IgD-negative memory B cell (primary cell): ENCODE measurements at regions not wholly inside any gene's neighbourhood (a gene's known extent, or its start where the extent isn't known, plus 50 kb on each side); places are given as distances from the start of the nearest gene placed in this dataset.

ENCODE experiments used
- H3K27ac Mint-ChIP-seq, 3 donors: one replicate each; pipeline ENCODE4 v1.8.0; 2020 to 2022; ENCODE audit warnings: mild to moderate bottlenecking in 3 of 3, mixed read lengths in 3 of 3, moderate library complexity in 1 of 3
- H3K27me3 Mint-ChIP-seq: one replicate; pipeline ENCODE4 v1.8.0; 2021; ENCODE audit warnings: mixed read lengths
- H3K36me3 Mint-ChIP-seq: one replicate; pipeline ENCODE4 v1.8.0; 2020; ENCODE audit warnings: mild to moderate bottlenecking, mixed read lengths
- H3K4me1 Mint-ChIP-seq, 3 donors: one replicate each; pipeline ENCODE4 v1.8.0; 2020 to 2022; ENCODE audit warnings: mixed read lengths in 3 of 3, mild to moderate bottlenecking in 1 of 3
- H3K4me3 Mint-ChIP-seq, 4 donors: one replicate each; pipeline ENCODE4 v1.8.0; 2020 to 2022; ENCODE audit warnings: mild to moderate bottlenecking in 4 of 4, mixed read lengths in 4 of 4, moderate library complexity in 3 of 4
- H3K9me3 Mint-ChIP-seq, 3 donors: one replicate each; pipeline ENCODE4 v1.8.0; 2020 to 2021; ENCODE audit warnings: mixed read lengths in 3 of 3, mild to moderate bottlenecking in 1 of 3

DNA sequence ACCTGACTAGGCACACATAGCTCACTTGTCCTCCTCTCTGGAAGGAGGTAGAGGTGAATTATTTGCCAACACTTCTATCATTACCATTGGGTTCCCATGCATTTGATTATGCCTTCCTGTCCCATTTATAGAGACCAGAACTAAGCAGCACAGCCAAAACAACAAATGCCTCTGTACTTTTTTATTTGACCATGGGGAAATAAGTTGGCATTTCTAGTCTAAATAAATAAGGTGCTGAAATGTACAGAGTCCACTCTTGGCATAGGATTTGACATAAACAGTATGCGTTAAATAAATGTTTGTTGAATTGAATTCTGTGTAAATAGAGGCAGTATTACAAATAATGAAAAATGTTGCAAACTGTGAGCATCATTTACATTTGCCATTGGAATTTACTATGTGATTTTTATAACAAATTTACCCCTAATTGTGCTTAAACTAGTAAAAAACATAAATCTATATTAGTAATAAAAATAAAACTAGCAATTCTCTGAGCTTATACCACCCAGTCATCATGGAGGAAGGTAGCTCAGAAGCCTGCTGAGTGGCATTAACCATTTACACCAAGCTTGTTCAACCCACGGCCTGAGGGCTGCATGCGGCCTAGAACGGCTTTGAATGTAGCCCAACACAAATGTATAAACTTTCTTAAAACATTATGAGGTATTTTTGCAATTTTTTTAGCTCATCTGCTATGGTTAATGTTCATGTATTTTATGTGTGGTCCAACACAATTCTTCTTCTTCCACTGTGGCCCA, 367.8 kb downstream of the FIGN start:
- peaks cover 0 to 8% (median 6%) of the 10 kb centered on the region in 3 donors for H3K9me3 Mint-ChIP-seq
- no peak overlapping the region for H3K4me3 Mint-ChIP-seq
- no peak overlapping the region for H3K27ac Mint-ChIP-seq
- no peaks in the 10 kb centered on the region for H3K36me3 Mint-ChIP-seq
- H3K27me3 Mint-ChIP-seq = no peaks in the 10 kb centered on the region
- H3K4me1 Mint-ChIP-seq = peaks cover 0 to 2% (median 0%) of the 10 kb centered on the region in 3 donors

DNA sequence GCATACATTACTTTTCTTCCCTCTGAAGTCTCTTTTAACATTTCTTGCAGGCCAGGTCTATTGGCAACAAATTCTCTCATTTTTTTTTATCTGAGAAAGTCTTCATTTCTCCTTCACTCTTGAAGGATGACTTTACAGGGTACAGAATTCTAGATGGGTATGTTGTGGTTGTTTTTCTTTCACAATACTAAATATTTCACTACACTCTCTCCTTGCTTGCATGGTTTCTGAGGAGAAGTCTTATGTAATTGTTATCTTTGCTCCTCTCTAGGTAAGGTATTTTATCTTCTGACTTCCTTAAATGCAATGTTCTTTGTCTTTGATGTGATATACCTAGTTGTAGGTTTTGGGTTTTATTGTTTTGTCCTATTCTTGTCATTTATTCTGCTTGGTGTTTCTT, 371.1 kb downstream of the FIGN start:
- H3K9me3 Mint-ChIP-seq = peaks cover 0 to 11% (median 2%) of the 10 kb centered on the region in 3 donors
- no peaks in the 10 kb centered on the region for H3K27me3 Mint-ChIP-seq
- no peak overlapping the region for H3K27ac Mint-ChIP-seq
- no peak overlapping the region for H3K4me3 Mint-ChIP-seq
- H3K4me1 Mint-ChIP-seq = peaks cover 0 to 2% (median 0%) of the 10 kb centered on the region in 3 donors
- H3K36me3 Mint-ChIP-seq = no peaks in the 10 kb centered on the region

DNA sequence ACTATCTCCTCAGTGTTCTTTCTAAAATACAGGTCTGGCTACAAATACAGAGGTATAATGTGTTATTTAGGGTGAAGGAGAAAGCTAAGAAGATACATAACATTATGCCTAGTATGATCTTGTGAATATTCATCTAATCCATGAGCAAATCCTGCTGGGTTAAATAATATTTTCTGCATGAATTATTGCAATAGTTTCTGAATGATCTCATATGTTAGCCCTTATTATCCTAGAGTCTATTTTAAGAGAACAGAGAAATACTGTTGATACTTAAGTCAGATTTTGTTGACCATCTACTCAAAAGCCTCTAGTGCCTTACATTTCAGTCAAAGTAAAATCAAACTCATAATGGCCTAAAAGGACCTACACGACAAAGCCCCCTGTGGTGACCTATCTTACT, 382.3 kb downstream of the FIGN start:
- H3K36me3 Mint-ChIP-seq = no peaks in the 10 kb centered on the region
- no peak overlapping the region for H3K27ac Mint-ChIP-seq
- H3K4me3 Mint-ChIP-seq = no peak overlapping the region
- H3K27me3 Mint-ChIP-seq = no peaks in the 10 kb centered on the region
- no peaks in the 10 kb centered on the region for H3K9me3 Mint-ChIP-seq
- peaks cover 3 to 7% (median 4%) of the 10 kb centered on the region in 3 donors for H3K4me1 Mint-ChIP-seq

DNA sequence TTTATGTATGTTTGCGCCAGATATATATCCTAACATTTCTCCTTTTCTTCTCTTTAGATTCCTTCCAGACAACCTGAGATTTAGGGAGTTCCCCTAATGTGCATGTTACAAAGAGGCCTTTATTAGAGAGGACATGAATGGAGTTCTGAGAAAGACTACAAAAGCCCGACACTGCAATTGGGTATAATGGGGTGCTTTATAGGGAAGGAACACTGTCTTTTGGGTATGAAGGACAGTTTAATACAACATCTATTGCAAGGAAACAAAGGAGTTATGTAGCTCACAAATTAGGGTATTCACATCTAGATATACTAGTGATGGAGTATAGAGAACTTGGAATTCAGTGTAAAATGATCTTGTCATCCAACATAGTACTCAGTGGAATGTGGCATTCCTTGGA, 383.8 kb downstream of the FIGN start:
- Mint-ChIP-seq H3K4me3 (no peak overlapping the region), H3K4me1 (peaks cover 3 to 7% (median 4%) of the 10 kb centered on the region in 3 donors), H3K9me3 (no peaks in the 10 kb centered on the region), H3K27ac (no peak overlapping the region), H3K27me3 (no peaks in the 10 kb centered on the region), H3K36me3 (no peaks in the 10 kb centered on the region)

DNA sequence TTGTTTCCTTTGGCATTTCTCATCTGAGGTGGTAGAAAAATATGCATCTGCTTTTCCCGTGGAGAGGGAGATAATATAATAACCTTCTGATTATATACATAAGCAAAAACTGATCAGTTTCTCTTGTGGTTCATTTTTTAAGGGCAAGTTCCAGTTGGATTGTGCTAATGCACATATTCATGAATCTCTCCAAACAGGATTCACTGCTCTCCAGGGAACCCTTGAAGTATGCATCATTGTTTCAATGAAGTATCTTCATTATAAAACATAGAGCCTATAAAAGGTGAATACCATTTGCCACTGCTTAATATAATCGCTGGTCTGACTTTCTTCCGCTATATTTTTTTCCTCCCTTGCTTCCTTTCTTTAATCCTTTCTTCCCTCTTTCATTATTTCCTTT, 384.7 kb downstream of the FIGN start:
- Mint-ChIP-seq H3K27me3 (no peaks in the 10 kb centered on the region), H3K36me3 (no peaks in the 10 kb centered on the region), H3K27ac (no peak overlapping the region), H3K4me3 (peak overlapping the region in 1 of 4 donors; percentile 7), H3K4me1 (peaks cover 3 to 7% (median 4%) of the 10 kb centered on the region in 3 donors), H3K9me3 (no peaks in the 10 kb centered on the region)

DNA sequence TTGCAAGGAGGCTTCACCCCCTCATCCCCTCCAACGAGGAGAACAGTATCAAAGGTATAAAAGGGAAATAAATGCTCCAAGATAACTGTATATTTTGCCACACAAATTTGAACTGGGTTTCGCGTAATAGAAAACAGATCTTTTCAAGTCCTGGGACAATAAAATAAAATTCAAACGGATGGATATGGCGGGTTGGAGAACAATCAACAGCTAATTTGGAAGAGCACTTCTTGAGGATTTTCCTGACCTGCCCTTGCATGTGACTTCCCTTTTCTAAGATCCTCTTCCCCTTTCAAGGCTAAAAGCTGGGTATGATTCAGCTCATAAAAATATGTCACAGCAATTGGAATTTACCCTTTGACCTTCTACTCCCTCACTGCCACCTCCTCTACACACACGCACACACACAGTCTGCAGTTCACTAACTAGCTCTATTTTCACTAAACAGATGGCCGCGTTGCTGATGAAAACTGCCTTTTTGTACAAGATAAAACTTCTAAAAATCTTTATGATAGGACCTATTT, 386.9 kb downstream of the FIGN start:
- Mint-ChIP-seq H3K27ac (peak overlapping the region in 1 of 3 donors; percentile 13), H3K4me3 (peak overlapping the region in 1 of 4 donors; percentile 54), H3K4me1 (peaks cover 3 to 7% (median 5%) of the 10 kb centered on the region in 3 donors), H3K36me3 (no peaks in the 10 kb centered on the region), H3K27me3 (no peaks in the 10 kb centered on the region), H3K9me3 (no peaks in the 10 kb centered on the region)

DNA sequence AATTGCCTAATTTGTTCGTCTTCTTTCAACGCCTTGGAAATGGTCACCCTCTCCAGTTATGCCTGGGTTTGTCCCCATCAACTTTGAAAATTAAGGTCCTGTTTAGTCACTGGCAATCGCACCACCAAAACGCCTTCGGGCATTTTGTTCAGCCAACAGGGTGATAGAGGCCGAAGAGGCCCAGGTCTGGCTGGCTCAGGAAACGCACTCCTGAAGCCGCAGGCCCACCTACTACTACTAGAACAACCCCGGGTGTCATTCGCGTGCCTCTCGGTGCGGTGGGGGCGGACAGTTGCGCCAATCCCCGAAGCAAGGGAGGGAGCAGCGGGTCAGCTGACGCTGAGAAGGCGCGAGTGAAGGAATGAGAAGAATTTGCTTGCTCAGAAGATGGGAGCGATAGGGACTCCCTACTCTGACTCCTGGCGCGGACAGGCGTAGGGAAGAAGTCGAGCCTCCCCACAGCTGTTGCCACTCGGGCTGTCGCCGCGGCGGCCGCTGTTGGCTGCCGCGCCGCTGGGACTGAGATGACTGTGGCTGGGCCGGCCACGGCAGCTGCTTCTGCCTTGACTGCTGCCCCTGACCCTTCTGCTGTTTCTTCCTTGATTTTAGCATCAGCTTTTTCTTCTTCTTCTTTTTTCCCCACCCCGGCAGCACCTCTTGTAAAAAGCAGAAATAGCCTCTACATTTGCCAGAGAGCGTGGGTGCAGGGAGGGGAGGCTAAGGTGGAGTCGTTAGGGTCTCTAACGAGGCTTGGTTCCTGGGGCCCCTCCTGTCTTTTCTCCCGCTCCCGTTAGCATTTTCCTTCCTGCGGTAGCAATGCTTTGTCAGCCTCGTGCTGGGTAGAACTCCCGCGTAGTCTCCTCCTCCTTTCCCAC, 387.6 kb downstream of the FIGN start:
- no peaks in the 10 kb centered on the region for H3K9me3 Mint-ChIP-seq
- no peak overlapping the region for H3K27ac Mint-ChIP-seq
- H3K36me3 Mint-ChIP-seq = no peaks in the 10 kb centered on the region
- H3K4me3 Mint-ChIP-seq = peak overlapping the region in 2 of 4 donors; percentile 54 to 59
- H3K27me3 Mint-ChIP-seq = no peaks in the 10 kb centered on the region
- H3K4me1 Mint-ChIP-seq = peaks cover 3 to 7% (median 5%) of the 10 kb centered on the region in 3 donors

DNA sequence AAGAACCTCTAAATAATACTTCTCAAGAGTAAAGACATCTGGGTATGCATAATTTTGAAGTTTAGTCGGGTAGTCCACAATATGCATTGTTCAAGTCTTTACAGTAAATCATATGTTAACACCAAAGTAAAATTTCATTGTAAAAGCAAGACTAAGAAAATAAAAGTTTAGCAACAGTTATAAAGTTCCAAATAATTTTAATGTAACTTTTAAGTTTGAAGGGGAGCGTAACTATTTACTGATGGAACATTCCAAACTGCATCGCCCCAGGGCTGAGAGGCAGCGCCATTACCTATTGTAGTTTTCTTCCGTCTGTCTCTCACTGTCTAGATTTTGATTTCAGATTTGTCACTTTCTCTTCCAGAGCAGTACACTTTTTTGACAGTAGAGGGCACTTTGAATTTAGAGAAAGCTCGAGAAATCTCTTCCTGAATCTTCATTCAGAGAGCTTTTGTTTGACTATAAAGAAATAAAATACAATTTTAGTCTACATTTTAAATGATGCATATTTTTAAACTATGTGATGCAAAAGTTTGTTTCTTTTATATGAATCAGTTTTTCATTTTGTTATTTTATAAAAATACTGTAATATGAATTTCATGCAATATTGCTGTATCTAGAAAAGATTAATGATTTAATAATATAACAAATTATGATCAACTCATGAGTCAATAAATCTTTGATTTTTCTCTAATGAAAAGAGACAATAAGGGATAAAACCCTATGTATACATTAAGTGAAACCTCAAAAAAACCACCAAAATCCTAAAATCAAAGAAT, 389.8 kb downstream of the FIGN start:
- no peak overlapping the region for H3K27ac Mint-ChIP-seq
- peaks cover 0 to 7% (median 5%) of the 10 kb centered on the region in 3 donors for H3K4me1 Mint-ChIP-seq
- no peaks in the 10 kb centered on the region for H3K36me3 Mint-ChIP-seq
- no peaks in the 10 kb centered on the region for H3K9me3 Mint-ChIP-seq
- H3K27me3 Mint-ChIP-seq = no peaks in the 10 kb centered on the region
- H3K4me3 Mint-ChIP-seq = no peak overlapping the region

DNA sequence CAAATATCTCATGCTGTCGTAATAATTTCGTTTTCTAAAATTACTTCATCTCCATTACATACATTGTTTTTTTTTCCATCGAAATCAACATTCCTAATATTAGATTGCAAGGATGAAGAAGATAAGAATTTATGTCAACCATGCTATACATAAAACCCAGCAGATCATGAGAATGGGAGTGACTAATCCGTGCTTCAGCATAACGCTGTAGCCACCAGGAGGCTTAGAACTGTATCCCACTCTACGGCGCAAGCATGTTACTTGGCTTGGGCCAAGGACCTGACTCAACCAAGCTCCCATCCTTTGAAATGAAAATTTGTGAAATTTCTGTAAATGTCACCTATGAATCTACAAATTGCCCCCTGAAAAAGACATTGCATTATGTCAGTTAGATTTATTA, 392.5 kb downstream of the FIGN start:
- Mint-ChIP-seq H3K4me3 (no peak overlapping the region), H3K9me3 (no peaks in the 10 kb centered on the region), H3K27ac (no peak overlapping the region), H3K36me3 (no peaks in the 10 kb centered on the region), H3K4me1 (peaks cover 0 to 2% (median 0%) of the 10 kb centered on the region in 3 donors), H3K27me3 (no peaks in the 10 kb centered on the region)

DNA sequence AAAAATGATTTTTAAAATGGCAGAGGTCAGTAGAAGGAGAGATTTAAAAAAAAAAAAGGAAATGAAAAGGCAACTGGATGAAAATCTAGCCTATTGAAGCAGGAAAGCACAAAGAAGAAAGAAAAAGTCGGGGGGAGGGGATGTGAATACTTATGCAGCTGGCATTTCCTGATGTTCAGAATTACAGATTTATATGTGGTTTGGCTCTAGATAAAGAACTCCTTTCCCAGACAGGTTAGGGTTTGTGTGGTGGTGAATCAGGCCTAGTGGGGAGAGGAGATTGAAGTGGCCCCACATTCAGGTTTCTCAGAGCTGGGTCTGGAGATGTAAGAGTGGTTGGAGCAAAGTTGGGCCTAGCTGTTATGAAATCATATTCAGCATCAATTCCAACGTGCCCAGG, 394.4 kb downstream of the FIGN start:
- Mint-ChIP-seq H3K9me3 (no peaks in the 10 kb centered on the region), H3K27ac (peak overlapping the region in 1 of 3 donors; percentile 65), H3K36me3 (no peaks in the 10 kb centered on the region), H3K27me3 (no peaks in the 10 kb centered on the region), H3K4me3 (no peak overlapping the region), H3K4me1 (peaks cover 0 to 2% (median 0%) of the 10 kb centered on the region in 3 donors)

DNA sequence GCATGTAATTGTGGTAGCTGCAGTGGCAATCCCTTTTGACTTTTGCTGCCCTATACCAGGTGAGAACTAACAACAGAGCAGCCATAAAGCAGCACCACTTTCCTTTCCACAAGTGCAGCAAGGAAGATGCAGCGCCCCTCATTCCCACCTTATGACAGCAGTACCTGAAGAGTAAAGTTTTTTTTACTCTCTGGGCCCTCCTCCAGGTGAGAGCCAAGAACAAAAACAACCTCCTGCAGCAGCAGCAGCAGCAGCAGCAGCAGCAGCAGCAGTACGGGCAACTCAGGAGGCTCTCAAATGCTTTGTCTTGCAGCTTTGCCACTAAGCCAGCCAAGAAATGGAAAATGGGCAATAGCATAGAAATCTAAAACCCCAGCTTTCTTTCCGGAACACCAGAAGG, 397.5 kb downstream of the FIGN start:
- no peaks in the 10 kb centered on the region for H3K4me1 Mint-ChIP-seq
- no peaks in the 10 kb centered on the region for H3K9me3 Mint-ChIP-seq
- no peak overlapping the region for H3K4me3 Mint-ChIP-seq
- no peaks in the 10 kb centered on the region for H3K36me3 Mint-ChIP-seq
- no peak overlapping the region for H3K27ac Mint-ChIP-seq
- no peaks in the 10 kb centered on the region for H3K27me3 Mint-ChIP-seq

DNA sequence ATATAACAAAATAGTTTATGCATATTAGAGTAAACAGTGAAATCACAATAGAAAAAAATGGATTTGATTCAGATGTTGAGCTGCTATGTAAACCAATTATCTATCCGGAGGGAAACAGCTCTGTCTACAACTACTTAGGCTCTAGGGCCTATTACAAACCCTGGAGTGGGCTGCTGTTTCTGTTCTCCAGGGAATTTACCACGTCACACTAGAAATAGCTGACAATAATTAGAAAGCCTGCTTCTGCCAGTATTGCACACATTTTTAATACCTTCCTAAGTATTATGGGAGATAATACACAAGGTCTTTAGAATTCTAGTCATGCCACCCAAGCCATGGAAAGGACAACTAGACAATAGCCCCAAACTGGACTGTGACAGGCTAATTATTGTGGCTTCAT, 411.1 kb downstream of the FIGN start:
- H3K9me3 Mint-ChIP-seq = no peaks in the 10 kb centered on the region
- no peak overlapping the region for H3K4me3 Mint-ChIP-seq
- no peaks in the 10 kb centered on the region for H3K27me3 Mint-ChIP-seq
- no peak overlapping the region for H3K27ac Mint-ChIP-seq
- H3K36me3 Mint-ChIP-seq = no peaks in the 10 kb centered on the region
- no peaks in the 10 kb centered on the region for H3K4me1 Mint-ChIP-seq

DNA sequence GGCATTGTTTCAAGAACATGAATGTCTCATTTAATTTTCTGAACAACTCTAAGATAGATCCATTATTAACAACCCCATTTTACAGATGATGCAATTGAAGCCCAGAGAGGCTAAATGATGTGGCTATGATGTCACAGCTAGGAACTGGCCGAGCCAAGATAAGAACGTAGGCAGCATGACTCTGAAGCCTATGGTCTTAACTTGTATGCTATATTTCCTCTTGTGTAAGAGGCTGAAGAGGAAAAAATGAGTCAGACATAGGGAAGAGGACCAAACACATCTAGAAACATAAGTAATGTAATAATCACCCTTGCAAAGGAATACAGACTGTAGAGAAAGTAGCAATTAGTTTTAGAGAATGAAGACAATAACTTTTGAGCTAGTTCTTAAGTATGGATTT, 416.8 kb downstream of the FIGN start:
- Mint-ChIP-seq H3K27me3 (no peaks in the 10 kb centered on the region), H3K4me1 (no peaks in the 10 kb centered on the region), H3K9me3 (no peaks in the 10 kb centered on the region), H3K36me3 (no peaks in the 10 kb centered on the region), H3K27ac (no peak overlapping the region), H3K4me3 (no peak overlapping the region)

DNA sequence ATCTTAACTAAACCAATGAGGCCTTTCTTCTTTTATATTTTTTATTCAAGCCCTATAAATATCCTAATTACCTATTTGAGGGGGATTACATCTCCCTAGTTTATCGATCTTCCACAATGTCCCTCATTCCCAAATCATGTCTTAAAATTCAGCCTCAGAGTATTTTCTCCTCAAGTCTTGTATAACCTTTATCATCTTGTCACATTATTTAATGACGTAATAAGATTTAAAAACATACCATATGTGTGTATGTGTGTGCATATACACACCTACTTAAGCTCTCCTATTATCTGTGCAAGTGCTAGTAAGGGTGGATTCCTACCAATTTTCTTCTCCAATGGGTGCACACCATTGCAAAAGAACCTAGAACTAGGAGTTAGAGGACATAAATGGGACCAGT, 421.1 kb downstream of the FIGN start:
- Mint-ChIP-seq H3K4me3 (no peak overlapping the region), H3K27ac (no peak overlapping the region), H3K4me1 (no peaks in the 10 kb centered on the region), H3K27me3 (peaks cover 1% of the 10 kb centered on the region), H3K9me3 (no peaks in the 10 kb centered on the region), H3K36me3 (no peaks in the 10 kb centered on the region)

DNA sequence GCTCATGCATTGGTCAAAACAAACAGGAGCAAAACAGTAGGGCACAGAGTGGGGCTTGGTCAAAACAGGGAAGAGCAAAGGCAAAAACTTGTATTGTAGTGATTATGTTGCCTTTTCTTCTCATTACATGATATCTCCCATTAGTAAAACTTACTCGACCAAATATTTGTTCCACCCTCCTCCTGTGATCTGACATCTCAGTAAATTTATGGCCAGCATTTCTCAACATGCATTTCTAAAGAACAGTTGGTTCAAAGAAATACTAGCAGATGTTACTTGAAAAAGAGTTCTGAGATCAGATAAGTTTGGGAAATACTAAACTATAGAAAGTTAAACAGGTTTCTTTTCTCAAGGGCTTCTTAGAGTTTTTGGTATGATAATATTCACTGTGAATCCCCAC, 423.1 kb downstream of the FIGN start:
- no peak overlapping the region for H3K4me3 Mint-ChIP-seq

More for the DNA sequence above, 423.1 kb downstream of the FIGN start:
- no peak overlapping the region for H3K27ac Mint-ChIP-seq
- peaks cover 0 to 1% (median 0%) of the 10 kb centered on the region in 3 donors for H3K9me3 Mint-ChIP-seq
- H3K27me3 Mint-ChIP-seq = peaks cover 1% of the 10 kb centered on the region
- H3K36me3 Mint-ChIP-seq = no peaks in the 10 kb centered on the region
- H3K4me1 Mint-ChIP-seq = no peaks in the 10 kb centered on the region
